ENCODE measurements at regions not wholly inside any gene's neighbourhood (a gene's known extent, or its start where the extent isn't known, plus 50 kb on each side); places are given as distances from the start of the nearest gene placed in this dataset.

DNA sequence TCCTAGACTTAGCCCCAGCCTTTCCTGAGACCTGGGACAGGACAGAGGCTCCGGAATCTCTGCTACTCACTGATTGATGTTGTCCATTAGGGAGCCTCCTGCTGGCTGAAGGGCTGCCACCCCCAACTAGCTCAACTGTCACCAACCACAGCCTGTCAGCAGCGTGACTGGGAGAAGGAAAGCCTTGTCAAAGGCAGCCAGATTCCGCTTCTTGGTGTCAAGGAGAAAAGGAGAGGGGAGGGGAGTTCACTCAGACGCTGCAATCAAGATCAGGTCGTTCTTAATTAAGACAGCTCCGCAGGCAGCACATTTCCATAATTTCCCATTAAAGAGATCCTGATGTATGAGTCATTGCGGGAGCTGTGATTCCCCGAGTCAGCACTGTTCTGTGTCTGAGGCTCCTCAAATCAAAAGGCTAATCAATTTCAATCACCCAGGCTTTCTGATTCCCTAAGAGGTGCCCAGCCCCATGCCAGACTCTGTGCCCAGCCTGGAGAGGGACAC lies 152.8 kb upstream of the ZBED5 start:
- Histone ChIP-seq H4K20me1 (replicated peaks in 1 of 2; ENCODE audit: control insufficient read depth in 1 of 2, insufficient read depth in 2 of 2, low read length in 2 of 2) (no peaks in the 10 kb centered on the region), H3K4ac (replicated peaks; ENCODE audit: insufficient read length, low read depth, low read length) (no peak overlapping the region), H4K8ac (ENCODE audit: extremely low read depth, insufficient read depth, low read length) (no peak overlapping the region), H4K5ac (ENCODE audit: insufficient read length, low read depth, low read length) (no peak overlapping the region), H2BK15ac (ENCODE audit: low read length) (no peak overlapping the region), H3K4me1 (replicated peaks in 1 of 4; ENCODE audit: control insufficient read depth in 3 of 4, insufficient read depth in 4 of 4, low read length in 3 of 4) (peaks cover 3 to 8% (median 5%) of the 10 kb centered on the region in 4 experiments; a peak in 5 of 7 replicates), H3K9me3 (ENCODE audit: insufficient read depth in 2 of 2, low read depth in 1 of 2, low read length in 1 of 2) (no peaks in the 10 kb centered on the region), H2BK20ac (ENCODE audit: low read length) (no peak overlapping the region), H3K18ac (ENCODE audit: extremely low read depth, low read length) (no peak overlapping the region), H3K14ac (ENCODE audit: insufficient read length) (no peak overlapping the region), H3K79me1 (ENCODE audit: low read depth, low read length) (no peaks in the 10 kb centered on the region), H2BK12ac (ENCODE audit: low read depth, low read length) (no peak overlapping the region), H3K27ac (ENCODE audit: low read depth, low read length) (no peak overlapping the region), H3K4me2 (ENCODE audit: insufficient read depth in 1 of 2, low read depth in 2 of 2, low read length in 2 of 2) (peak overlapping the region; percentile 39 to 52), H3K27me3 (replicated peaks in 1 of 4; ENCODE audit: control insufficient read depth in 3 of 4, extremely low read depth in 1 of 4, insufficient read depth in 3 of 4, low read length in 3 of 4) (no peaks in the 10 kb centered on the region; a peak in 2 of 7 replicates), H2BK120ac (replicated peaks; ENCODE audit: low read depth, low read length) (no peak overlapping the region), H3K9ac (replicated peaks in 1 of 4; ENCODE audit: extremely low read depth in 1 of 4, low read depth in 3 of 4, low read length in 3 of 4) (peak overlapping the region in 1 of 4 experiments; percentile 48; a peak in 2 of 7 replicates), H2BK5ac (ENCODE audit: low read depth, low read length) (no peak overlapping the region), H4K91ac (replicated peaks; ENCODE audit: insufficient read length, low read length) (no peak overlapping the region), H3K23ac (ENCODE audit: insufficient read length) (no peak overlapping the region), H2AFZ (ENCODE audit: low read length) (0 out of 2 replicates have a peak overlapping the region, but pooled peaks have one; percentile 17), H3K36me3 (ENCODE audit: control insufficient read depth in 2 of 4, insufficient read depth in 4 of 4, low read length in 3 of 4) (no peaks in the 10 kb centered on the region), H3K56ac (replicated peaks; ENCODE audit: insufficient read length, low read depth, low read length) (no peak overlapping the region), H3K4me3 (ENCODE audit: extremely low read depth in 1 of 4, insufficient read depth in 2 of 4, low read depth in 3 of 4, low read length in 4 of 4) (no peak overlapping the region), H2AK5ac (ENCODE audit: low read depth, low read length) (no peak overlapping the region), H3K79me2 (ENCODE audit: control insufficient read depth in 1 of 2, insufficient read depth in 2 of 2, low read length in 2 of 2) (no peaks in the 10 kb centered on the region), H3K23me2 (ENCODE audit: low read depth, low read length) (no peaks in the 10 kb centered on the region; the same call in 1 of the 2 replicates)
- 37% methylated on average over 7 of the region's 8 CpGs; no CpG with 5 or more reads in 1 of the 2 experiments for WGBS, 2 experiments (ENCODE audit: extremely low coverage in 1 of 2, insufficient coverage in 1 of 2, insufficient read length in 1 of 2, insufficient replicate concordance in 2 of 2, low coverage in 1 of 2, low lambda C conversion rate in 2 of 2, missing lambda C conversion rate in 1 of 2)
- DNase-seq (ENCODE audit: low read depth in 1 of 2, low spot score in 2 of 2): no peak
- CTCF ChIA-PET (ENCODE audit: partially characterized antibody): interaction anchor here (0.6 to 5.2 kb wide), 19 partner anchors 9 to 250 kb away, joined by 3 to 31 read pairs (median 3); no protein-coding TSS in a partner anchor
- POLR2A ChIA-PET (ENCODE audit: partially characterized antibody): interaction anchor here (1.2 kb wide), 2 partner anchors 152 to 201 kb away, joined by 5 to 6 read pairs; no protein-coding TSS in a partner anchor
- peak; percentile 72 for FAIRE-seq
- TF ChIP-seq POLR2AphosphoS5 (IDR thresholded peaks at IDR 0.05; ENCODE audit: low read depth, low read length): no peak
- TF ChIP-seq, protein P1, sequence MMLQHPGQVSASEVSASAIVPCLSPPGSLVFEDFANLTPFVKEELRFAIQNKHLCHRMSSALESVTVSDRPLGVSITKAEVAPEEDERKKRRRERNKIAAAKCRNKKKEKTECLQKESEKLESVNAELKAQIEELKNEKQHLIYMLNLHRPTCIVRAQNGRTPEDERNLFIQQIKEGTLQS (IDR thresholded peaks at IDR 0.05; ENCODE audit: insufficient read depth, low read depth, low read length): no peak
- TF ChIP-seq RAD21 (IDR thresholded peaks at IDR 0.05 in 1 of 2, conservative IDR thresholded peaks at IDR 0.05 in 1 of 2; ENCODE audit: low read depth in 2 of 2, low read length in 2 of 2): peak; percentile 34 to 55; a peak in 3 of 4 replicates
- TF ChIP-seq POLR2A (IDR thresholded peaks at IDR 0.05; ENCODE audit: control extremely low read depth in 1 of 2, low read depth in 2 of 2, low read length in 2 of 2): no peak
- TF ChIP-seq JUND (IDR thresholded peaks at IDR 0.05; ENCODE audit: low read length): peak; percentile 37; the same call in 1 of the 2 replicates
- TF ChIP-seq SIN3A (conservative IDR thresholded peaks at IDR 0.05 in 1 of 2, IDR thresholded peaks at IDR 0.05 in 1 of 2; ENCODE audit: low read depth in 1 of 2, low read length in 2 of 2): peak; percentile 74 to 78; a peak in 1 of 4 replicates
- no peak for TF ChIP-seq TEAD4 (IDR thresholded peaks at IDR 0.05; ENCODE audit: low read depth, low read length)
- no peak for TF ChIP-seq FOSL1 (IDR thresholded peaks at IDR 0.05; ENCODE audit: insufficient read depth, low read depth, low read length)
- TF ChIP-seq, protein P2, sequence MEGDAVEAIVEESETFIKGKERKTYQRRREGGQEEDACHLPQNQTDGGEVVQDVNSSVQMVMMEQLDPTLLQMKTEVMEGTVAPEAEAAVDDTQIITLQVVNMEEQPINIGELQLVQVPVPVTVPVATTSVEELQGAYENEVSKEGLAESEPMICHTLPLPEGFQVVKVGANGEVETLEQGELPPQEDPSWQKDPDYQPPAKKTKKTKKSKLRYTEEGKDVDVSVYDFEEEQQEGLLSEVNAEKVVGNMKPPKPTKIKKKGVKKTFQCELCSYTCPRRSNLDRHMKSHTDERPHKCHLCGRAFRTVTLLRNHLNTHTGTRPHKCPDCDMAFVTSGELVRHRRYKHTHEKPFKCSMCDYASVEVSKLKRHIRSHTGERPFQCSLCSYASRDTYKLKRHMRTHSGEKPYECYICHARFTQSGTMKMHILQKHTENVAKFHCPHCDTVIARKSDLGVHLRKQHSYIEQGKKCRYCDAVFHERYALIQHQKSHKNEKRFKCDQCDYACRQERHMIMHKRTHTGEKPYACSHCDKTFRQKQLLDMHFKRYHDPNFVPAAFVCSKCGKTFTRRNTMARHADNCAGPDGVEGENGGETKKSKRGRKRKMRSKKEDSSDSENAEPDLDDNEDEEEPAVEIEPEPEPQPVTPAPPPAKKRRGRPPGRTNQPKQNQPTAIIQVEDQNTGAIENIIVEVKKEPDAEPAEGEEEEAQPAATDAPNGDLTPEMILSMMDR (IDR thresholded peaks at IDR 0.05; ENCODE audit: control extremely low read depth in 1 of 3, insufficient read depth in 1 of 3, low read depth in 1 of 3, low read length in 3 of 3): peak; percentile 16 to 61 (median 47)
- TF ChIP-seq SP1 (IDR thresholded peaks at IDR 0.05; ENCODE audit: low read depth, low read length): no peak

All from H1 (cell line).